Globus pallidus (tissue), 1 donor: ENCODE measurements at regions not wholly inside any gene's neighbourhood (a gene's known extent, or its start where the extent isn't known, plus 50 kb on each side); places are given as distances from the start of the nearest gene placed in this dataset.

Experiments used
- DNase-seq: peaks from one replicate; pipeline ENCODE4 v3.0.0-alpha.2; 2015; ENCODE audit warnings: low spot score

DNA sequence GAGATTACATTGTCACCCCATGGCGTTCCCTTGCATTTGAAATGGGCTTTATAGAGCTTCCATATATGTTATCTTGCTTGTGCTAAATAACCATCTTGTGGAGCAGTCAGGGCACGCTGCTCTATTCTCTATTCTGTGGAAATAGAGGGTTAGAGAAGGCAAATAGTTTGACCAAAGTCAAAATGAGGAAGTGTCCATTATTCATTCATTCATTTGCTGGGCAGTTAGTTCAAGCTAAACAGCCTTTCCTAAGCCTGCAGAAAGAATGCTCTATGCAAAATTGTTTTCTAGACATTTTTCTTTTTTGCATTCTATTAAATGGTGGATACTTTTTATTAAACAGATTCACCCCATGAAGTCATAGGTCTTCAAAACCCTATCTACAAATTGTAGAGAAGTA lies 67.8 kb upstream of the ELAC2 start:
- DNase-seq = no peak

DNA sequence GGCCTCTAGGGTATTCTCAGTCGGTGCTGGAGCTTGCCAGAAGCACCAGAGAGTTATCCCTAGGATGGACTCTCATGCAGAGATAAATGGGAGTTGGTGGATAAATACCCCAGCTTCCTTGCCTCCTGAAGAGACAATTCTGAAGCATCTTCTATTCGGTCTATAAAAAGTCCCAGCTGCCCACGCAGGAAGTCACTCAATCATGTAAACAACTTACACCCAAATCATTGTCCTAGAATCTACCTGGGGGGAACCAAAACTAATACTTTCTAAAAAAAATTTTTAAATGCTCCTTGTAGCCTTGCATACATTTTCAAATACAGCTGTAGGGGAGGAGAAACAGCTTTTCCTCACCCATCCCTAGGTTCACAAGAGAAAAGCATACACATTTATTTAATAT lies 66.6 kb upstream of the ELAC2 start:
- no peak for DNase-seq

- no peak for DNase-seq
Measured at GRCh38 chr17:13078591-13079385, 61.0 kb upstream of the ELAC2 start.

- DNase-seq = no peak
Measured at GRCh38 chr17:13076905-13077304, 59.1 kb upstream of the ELAC2 start.

DNA sequence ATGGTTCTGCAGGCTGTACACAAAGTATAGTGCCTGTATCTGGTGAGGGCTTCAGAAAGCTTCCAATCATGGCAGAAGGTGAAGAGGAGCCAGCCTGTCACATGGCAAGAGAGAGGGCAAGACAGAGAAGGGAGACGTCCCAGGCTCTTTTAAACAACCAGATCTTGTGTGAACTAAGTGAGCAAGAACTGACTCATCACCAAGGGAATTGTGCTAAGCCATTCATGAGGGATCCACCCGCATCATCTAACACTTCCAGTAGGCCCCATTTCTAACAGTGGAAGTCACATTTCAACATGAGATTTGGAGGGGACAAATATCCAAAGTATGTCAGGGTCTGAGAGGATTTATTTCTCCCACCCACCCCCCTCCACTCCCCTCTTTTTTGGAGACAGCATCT lies 56.2 kb upstream of the ELAC2 start:
- no peak for DNase-seq

GRCh38 chr17:13073018-13073417 lies 55.2 kb upstream of the ELAC2 start:
- no peak for DNase-seq

GRCh38 chr17:13070732-13071131 lies 52.9 kb upstream of the ELAC2 start:
- no peak for DNase-seq

- no peak for DNase-seq
Measured at GRCh38 chr17:13067629-13068303, 49.9 kb upstream of the ELAC2 start.
